Stimulated activated CD8-positive, alpha-beta memory T cell treated with anti-CD3 and anti-CD28 coated beads, Interleukin-12 subunit alpha, Interleukin-12 subunit beta, amount 100 ng/mL, for 24 hours (primary cell): ENCODE measurements at regions not wholly inside any gene's neighbourhood (a gene's known extent, or its start where the extent isn't known, plus 50 kb on each side); places are given as distances from the start of the nearest gene placed in this dataset.

Experiments
- DNase-seq: peaks from one replicate; pipeline ENCODE4 v3.0.0-alpha.2; 2020; ENCODE audit errors: extremely low read depth

DNA sequence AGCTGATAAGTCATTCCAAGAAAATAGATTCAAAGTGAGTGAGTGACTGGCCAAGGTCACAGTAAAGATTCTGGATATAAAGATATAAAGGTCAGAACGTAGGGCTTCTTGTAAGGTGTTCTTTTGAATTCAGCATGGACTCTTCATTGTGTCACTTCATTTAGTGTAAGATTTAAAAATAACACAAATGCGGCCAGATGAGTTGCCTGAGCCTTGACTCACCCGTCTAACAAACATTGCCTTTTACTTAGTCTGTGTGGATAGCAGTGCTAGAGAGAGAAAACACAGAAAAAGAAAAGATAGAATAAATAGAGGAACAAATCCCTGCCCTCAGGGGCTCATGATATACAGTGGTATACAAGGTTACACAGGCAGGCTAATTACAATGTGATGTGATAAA lies 223.4 kb downstream of the PLPP3 start:
- DNase-seq = no peak

DNA sequence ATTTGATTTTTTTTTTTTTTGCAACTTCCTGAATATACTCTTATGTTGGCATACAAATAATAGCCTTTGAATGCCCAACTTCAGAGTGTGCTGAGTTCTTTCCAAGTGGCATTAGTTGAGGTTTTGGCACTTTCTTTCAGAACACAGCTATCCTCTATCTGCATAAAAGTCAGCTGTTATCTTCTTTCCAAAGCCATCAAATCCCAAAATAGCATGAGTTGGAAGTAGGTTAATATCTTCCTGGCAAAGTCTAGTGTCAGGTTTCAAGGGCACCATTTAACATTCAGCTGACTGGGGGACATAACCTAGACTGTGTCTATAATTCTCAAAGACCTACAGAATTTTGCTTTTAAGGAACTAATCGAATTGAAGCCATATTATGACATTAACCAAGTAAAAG lies 223.9 kb downstream of the PLPP3 start:
- DNase-seq = no peak

DNA sequence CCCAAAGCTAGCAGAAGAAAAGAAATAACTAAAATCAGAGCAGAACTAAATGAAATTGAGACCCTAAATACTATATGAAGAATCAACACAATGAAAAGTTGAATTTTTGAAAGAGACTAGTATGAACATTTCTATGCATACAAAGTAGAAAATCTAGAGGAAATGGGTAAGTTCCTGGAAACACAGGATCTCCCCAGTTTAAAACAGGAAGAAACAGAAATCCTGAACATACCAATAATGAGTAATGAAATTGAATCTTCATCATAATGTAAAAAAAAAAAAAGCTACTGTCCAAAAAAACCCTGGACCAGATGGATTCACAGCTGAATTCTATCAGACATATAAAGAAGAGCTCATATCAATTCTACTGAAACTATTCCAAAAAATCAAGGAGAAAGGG lies 233.5 kb downstream of the PLPP3 start:
- DNase-seq = no peak

DNA sequence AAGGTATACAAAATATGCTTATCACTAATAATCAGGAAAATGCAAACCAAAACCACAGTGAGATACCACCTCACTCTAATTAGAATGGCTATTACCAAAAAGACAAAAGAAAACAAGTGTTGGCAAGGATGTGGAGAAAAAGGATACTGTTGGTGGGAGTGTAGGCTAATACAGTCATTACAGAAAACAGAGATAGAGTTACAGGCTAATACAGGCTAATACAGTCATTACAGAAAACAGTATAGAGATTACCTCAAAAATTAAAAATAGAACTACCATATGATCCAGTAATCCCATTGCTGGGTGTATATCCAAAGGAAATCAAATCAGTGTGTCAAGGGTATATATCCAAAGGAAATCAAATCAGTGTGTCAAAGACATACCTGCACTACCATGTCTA lies 238.4 kb downstream of the PLPP3 start:
- DNase-seq = no peak

DNA sequence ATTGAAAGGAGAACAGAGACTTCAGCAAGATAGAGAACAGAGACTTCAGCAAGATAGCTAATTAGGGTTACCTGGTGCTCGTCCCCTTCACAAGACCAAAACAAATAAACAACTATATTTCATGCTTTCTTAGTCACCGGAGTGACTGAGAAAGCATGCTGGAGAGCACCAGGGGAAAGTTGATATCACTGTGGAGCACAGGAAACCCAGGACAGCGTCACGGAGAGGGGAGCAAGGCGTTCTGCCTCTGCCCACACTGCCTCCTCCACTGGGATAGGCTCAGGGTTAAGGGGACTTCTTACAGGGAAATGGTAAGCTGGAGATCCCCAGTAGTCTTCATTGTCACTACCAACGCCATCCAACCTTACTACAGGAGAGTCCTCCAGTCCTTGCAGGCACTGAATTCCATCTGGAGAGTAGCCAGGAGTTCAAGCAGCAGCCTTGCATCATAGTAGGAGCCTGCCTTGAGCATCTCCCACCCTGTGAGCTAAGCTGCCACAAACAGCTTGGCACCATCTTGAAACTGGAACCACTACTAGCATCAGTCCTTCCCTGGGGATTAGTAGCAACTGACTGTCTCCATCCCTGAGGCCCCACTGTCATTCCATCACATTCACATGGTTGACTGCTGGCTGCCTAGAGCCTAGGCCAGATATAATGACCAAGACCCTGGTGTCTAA lies 239.4 kb downstream of the PLPP3 start:
- DNase-seq = no peak

DNA sequence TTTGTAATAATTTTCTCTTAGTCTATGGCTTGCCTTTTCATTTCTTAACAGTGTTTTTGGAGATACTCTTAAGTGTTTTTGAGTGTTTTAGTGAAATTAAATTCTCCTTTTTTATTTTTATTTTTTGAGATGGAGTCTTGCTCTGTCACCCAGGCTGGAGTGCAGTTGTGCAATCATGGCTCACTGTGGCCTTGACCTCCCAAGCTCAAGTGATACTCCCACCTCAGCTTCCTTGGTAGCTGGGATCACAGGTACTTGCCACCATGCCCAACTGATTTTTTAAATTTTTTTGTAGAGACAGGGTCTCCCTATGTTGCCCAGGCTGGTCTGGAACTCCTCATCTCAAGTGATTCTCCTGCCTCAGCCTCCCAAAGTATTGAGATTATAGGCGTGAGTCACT lies 240.3 kb downstream of the PLPP3 start:
- no peak for DNase-seq

DNA sequence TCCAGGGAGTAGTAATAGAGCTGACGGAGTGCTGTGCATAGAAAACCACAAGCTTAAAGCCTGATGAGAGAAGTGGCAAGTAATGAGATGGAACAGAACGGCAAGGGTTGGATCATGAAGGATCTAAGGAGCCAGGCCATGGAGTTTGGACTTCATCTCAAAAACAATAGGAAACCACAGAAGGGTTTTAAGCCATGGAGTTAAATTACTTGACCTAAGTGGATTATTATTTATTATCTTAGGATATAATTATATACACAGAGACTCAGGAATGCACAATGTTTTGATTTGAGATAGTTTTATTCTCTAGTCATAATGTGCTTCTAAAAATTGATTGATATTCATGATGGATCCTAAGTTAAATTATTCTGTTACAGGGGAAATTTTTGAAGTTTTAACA lies 242.4 kb downstream of the PLPP3 start:
- no peak for DNase-seq

DNA sequence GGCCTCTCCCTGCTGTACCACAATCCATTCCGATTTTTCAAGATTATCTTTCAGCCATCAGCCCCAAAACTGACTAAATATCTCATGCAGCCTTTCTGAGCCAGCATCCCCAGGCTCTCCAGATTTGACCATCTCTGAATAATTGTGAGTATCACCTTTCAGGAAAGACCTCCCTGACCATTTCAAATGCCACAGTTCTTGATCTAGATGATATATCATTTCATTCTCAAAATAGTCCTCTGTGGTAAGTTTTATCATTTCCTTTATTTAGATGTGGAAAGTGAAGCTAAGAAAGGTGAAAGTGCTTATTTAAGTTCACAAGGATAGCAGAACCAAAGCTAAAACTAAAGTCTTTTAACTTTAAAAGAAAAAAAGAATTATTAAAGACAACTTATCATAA lies 244.0 kb downstream of the PLPP3 start:
- no peak for DNase-seq

DNA sequence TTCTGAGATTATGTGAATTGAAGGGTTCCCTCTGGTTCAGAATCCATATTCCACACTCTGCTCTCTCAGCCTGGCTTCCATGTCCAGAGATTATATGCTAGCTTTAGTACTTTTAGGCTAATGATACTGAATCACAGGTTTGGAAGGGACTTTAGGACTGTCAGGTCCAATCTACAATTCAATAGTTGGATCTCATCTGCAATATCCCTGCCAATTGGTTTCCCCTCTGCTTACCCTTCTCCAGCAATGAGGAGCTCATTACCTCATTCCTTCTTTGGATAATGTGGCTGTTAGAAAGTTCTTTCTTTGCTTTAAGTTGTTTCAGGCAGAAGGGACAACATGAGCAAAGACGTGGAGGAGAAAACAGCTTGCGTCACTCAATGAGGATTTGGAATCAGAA lies 245.3 kb downstream of the PLPP3 start:
- DNase-seq = no peak

DNA sequence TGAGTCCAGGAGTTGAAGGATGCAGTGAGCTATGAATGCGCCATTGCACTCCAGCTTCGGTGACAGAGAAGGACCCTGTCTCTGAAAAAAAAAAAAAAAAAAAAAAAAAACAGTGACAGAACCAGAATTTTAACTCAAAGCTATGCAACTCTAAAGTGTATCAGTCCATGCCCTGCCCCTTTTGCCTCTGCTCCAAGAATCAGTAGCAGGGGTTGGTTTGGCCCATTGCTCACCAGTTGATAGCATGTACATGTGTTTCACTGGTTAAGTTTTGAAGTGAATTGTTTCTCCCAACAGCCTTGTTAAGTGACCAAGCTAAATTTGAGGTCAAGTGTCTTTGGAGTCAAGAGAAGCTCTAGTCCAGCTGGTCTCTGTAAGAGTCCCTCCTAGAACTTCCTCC lies 245.9 kb downstream of the PLPP3 start:
- DNase-seq = no peak

DNA sequence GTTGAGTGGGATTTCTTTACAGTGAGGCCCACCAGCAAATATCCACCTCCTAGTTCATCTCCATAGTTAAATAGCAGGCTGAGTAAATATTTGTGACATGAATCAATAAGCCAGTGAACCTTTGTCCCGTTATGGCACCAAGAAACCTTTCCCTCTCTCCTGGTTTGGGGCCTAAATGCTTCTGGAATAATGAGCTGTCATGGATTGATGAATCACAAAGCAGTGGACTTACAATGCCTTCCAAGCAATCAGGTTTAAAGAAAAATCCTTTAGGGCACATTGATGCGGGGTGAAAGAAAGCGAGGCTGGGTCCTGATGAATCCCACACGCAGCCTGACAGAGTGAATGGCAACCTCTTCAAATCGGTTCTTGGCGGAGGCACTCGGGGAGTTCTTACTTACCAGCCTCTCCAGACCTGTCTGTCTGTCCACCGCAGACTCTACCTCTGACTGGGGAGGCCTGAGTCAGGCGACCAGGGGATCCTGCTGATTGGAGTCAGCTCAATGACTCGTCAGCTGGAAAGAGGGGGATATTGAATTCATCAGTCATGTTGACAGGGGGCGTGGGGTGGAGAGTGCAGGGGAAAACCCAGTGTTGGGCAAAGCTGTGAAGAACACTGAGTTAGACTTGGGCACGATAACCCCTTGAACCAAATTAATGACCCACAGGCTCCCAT lies 247.3 kb downstream of the PLPP3 start:
- DNase-seq = no peak

DNA sequence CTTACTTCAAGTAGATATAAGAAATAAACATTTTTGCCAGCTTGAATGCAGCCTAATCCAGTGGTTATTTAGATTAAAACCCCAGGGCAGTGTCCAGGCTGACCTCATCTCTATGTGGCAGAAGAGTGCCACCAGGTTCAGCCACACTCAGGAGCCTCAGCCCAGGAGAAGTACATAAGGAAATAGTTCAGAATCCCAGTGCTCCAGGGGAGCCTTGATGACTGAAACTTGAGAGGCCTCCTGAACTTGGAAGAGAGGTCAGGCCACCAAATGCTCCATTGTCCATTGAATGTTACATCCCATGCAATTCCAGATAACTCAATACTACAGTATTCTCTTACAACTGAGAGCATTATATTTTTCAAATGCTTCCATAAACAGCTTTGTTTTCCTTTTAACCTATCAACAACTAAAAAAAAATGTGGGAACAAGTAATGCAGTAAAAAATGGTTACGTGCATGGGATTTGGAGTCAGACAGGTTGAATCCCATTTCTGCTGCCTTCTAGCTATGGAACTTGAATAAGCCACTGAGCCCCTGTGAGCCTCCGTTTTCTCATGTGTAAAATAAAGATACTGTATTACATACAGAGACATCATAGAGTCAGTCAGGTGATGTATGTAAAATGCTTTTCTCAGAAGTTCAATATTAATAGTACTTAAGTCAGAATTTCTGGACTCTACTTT lies 248.0 kb downstream of the PLPP3 start:
- DNase-seq = no peak

DNA sequence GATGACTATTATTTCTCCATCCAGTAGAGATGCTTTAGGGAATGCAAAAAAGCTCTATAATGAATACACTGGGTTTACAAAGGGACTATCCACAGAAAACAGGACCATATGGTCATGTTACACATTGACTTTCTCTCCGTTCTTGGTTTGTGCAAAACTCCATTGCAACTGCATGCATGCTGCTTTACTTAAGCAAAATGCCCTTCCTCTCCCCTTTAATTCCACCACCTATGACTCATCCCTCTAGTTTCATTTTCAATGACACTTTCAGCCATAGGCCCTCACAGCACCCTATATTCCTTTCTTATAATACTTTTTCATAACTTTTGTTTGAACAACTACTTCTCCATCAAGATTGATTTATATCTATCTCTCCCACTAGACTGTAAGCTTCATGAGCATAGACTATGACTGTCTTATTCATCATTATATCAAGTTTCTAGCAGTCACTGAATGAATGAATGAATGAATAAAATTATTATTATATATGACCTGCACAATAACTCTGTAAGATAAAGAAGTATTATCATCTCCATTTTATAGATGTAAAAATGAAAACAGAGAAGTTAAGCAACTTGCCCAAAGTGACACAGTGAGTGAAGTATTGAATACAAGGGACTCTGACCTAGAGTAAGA lies 248.9 kb downstream of the PLPP3 start:
- no peak for DNase-seq

DNA sequence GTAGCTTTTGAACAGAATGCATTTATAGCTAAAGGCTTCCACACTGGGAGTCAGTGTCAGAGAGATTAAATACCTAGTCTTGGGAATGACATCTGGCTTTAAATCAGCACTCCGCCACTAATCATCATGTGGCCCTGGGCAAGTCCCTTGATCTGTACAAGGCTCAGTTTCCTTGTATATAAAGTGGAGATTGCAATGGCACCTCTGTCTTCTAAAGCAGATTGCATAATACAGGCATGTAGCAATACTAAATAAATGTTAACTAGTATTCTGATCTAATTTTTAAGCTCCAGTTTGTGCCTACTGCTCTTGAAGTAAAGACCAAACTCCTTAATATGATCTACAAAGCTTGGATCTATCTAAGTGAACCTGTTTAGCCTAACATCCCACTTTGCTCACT lies 249.4 kb downstream of the PLPP3 start:
- DNase-seq = no peak

DNA sequence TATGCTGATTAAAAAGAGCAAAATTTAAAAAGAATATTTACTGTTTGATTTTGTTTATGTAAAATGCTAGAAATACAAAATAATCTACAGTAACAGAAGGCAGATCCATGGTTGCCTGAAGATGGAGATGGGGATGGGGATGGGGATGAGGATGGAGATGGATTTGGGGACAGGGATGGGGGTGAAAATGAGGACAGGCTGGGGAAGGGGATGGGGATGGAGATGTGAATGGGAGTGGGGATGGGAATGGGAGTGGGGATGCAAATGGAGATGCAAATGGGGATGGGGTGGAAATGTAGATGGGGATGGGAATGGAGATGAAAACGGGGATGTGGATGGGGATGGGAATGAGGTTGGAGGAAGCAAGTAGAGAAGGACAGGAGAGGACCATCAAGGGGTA lies 252.2 kb downstream of the PLPP3 start:
- no peak for DNase-seq

DNA sequence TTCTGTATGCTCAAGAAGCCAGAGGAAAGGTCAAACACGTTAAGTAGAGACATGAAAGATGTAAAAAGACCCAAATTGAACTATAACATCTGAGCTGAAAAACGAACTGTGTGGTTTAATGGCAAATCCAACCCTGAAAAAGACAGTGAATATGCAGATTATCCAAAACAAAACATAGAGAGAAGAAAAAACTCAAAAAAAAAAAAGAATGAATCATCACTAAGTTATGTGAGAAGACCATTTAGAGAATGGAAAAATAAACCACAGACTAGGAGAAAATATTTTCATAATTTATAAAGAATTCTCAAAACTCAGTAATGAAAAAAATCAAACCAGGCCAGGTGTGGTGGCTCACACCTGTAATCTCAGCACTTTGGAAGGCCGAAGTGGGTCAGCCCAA lies 253.3 kb downstream of the PLPP3 start:
- no peak for DNase-seq

DNA sequence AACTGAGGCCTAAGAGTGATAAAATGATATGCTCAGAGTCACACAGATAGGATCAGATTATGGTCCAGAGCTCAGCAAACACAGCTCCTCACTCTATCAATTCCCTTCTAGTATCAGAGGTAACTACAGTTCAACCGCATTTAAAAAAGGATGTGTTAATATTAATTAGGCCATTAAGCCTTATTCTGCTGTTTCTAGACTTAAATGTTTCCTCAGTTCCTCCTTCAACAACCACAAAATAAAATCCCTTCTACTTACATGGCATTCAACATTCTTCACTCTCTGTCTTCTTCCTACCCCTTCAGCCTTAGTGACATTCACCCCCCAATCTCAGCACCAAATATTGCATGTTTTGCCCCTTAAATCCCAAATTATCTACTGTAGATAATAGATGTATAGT lies 254.9 kb downstream of the PLPP3 start:
- DNase-seq = no peak

DNA sequence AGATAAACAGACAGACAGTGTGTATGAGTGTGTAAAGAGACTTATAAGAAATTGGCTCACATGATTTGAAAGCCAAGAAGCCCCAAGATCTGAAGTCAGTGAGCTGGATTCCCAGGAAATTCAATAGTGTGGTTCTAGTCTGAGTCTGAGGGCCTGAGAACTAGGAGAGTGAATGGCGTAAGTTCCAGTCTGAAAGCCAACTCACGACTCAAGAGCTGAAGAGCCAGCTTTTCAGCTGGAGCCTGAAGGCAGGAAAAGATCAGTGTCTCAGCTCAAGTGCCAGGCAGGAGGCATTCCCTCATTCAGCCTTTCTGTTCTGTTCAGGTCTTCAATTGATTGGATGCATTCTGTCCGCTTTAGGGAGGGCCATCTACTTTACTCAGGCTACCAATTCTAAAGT lies 257.2 kb downstream of the PLPP3 start:
- no peak for DNase-seq

DNA sequence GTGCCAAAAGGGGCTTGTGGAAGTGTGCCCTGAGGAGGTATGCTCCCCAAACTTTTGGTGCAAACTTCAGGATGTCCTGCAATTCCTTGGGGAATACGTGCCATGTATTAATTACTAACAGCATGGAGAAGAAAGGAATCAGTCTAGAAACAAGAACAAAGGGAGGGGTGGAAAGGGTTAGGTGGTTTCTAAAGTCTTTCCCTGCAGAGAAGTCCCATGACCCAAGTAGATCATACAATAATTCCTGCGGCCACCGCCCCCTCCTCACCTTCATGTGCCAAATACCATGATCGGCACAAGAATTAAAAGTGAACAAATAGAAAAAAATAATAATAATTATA lies 258.2 kb downstream of the PLPP3 start:
- no peak for DNase-seq

DNA sequence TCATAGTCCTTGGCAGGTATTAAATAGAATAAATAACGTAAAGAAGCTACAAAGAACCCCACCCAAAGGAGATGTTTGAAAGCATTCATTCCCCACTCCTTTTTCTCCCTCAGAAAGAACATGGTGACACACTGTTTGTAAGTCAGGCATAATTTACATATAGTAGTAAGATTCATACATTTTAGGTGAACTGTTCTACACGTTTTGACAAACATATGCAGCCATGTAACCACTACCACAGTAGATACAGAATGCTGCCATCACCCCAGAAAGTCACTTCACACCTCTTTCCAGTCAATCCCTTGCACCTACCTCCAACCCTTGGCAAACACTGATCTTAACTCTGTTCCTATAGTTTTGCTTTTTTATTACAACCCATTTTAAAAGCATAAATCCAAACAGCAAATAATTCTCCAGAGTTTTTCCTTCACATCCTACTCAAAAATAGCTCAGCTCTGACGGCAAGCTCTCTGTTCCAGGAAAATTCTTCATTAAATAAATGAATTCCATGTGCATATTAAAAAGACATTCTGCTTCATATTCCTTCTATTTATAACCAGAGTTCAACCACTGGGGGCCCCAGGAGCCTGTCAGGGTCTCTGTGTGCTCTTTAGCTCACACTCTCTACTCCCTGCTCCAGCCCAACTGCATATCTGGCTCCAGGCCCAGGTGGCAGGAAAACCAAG lies 258.8 kb downstream of the PLPP3 start:
- no peak for DNase-seq

DNA sequence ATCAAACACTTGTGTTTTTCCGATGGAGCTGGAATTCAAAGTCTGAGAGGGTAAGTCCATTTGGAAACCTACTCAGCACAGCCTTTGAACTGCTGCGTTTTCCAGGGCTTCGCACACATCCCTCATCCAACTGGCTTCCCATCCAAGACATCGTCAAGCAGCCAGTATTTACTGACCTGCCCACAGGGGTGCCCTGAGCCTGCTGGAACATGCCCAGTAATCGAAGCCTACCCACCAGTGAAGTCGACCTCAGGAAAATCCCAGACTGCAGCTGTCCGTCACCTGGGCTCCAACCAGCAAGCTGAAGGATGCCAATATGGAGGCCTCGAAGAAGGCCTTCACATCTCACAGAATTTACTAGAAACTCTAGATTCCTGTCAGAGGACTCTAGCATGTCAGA lies 261.6 kb downstream of the PLPP3 start:
- no peak for DNase-seq

DNA sequence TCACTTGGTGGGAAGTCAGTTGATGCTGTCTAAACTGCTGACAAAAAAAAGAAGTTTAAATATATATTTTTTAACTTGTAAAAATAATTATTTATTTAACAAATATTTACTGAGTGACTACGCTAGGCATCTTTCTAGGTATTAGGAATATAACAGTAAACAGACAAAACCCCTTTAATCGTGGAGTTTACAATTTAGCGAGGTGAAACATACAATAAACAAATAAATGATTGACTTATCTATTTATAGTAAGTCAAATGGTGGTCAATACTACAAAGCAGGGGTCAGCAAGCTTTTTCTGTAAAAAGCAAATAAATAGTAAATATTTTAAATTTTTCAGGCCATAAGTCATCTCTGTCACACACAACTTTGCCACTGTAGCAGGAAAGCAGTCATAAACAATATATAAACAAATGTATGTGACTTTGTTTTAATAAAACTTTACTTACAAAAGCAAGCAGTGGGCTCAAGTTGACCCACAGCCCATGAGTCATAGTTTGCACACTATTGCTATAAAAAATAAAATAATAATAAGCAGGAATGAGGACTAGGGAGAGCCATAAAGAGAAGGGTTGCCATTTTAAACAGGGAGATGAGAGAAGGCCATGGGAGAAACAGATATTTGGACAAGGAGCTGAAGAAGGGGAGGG lies 263.9 kb downstream of the PLPP3 start:
- no peak for DNase-seq
